HepG2 (cell line): ENCODE measurements at regions not wholly inside any gene's neighbourhood (a gene's known extent, or its start where the extent isn't known, plus 50 kb on each side); places are given as distances from the start of the nearest gene placed in this dataset.

ENCODE experiments used
- ATAC-seq: fragments of 200-7000 bp; cut with Tn5 transposase; 3 replicates; pipeline ENCODE4 v1.9.1; 2020; ENCODE audit warnings: mild to moderate bottlenecking, moderate library complexity
- BruUV-seq: library from RNA; stranded (reverse); fragments of 400-500 nt; replicated peaks from 2 replicates; lab custom pipeline; 2021; lab: Mats Ljungman, UMichigan
- CTCF ChIA-PET: fragments of 300-600 bp; formaldehyde crosslinking; extraction: SDS; loops from one replicate; lab custom pipeline; 2021; ENCODE audit warnings: low total read pairs, inconsistent platforms, low intra/inter-chr PET ratio; lab: Yijun Ruan, JAX
- POLR2A ChIA-PET: fragments of 350-600 bp; sonication (Branson Sonifier 250); formaldehyde crosslinking; loops from one replicate; lab custom pipeline; 2020; ENCODE audit warnings: antibody characterized with exemption, inconsistent platforms; lab: Yijun Ruan, JAX
- DNase-seq: peaks from one replicate; pipeline ENCODE4 v3.0.0-alpha.2; 2015; ENCODE audit warnings: low spot score
- FAIRE-seq: peaks from 3 replicates; lab custom pipeline; 2011; peaks lifted over from hg19 to GRCh38; lab: Jason Lieb, UNC
- H2AFZ ChIP-seq: one replicate; pipeline ENCODE4 v1.6.1; 2011; ENCODE audit warnings: low read length, inconsistent platforms
- H3K27ac ChIP-seq: fragments of 300-600 bp; 3 replicates; pipeline ENCODE4 v1.8.0; 2011; ENCODE audit warnings: mixed run types, mild to moderate bottlenecking, mixed read lengths, low read length, inconsistent platforms; ENCODE audit not compliant: insufficient read depth; ENCODE audit errors: extremely low read length
- H3K27me3 ChIP-seq, 2 experiments: fragments of 200-600 bp in 1 of 2; 2 replicates in 1 of 2; 3 replicates in 1 of 2; pipeline versions ENCODE4 v1.6.0 to v1.8.0; 2011; ENCODE audit warnings: low read length in 2 of 2, mild to moderate bottlenecking in 2 of 2, moderate library complexity in 2 of 2, inconsistent platforms in 1 of 2; ENCODE audit not compliant: insufficient read depth in 2 of 2, control insufficient read depth in 1 of 2
- H3K36me3 ChIP-seq, 2 experiments: fragments of 200-600 bp in 1 of 2; replicated peaks in 1 of 2; 2 replicates in 1 of 2; 3 replicates in 1 of 2; pipeline versions ENCODE4 v1.5.1 to v1.8.0; 2011; ENCODE audit warnings: low read length in 2 of 2, inconsistent platforms in 1 of 2; ENCODE audit not compliant: insufficient read depth in 2 of 2, control insufficient read depth in 1 of 2
- H3K4me1 ChIP-seq: 2 replicates; pipeline ENCODE4 v1.5.1; 2012; ENCODE audit warnings: low read length, inconsistent platforms; ENCODE audit not compliant: insufficient read depth
- H3K4me2 ChIP-seq: 2 replicates; pipeline ENCODE4 v1.6.0; 2011; ENCODE audit warnings: low read depth, low read length, inconsistent platforms
- H3K4me3 ChIP-seq, 3 experiments: fragments of 200-600 bp in 1 of 3; sonication (generic), shearing (Covaris generic) in 1 of 3; replicated peaks in 1 of 3; 2 replicates each; pipeline ENCODE4 v1.5.1; 2011 to 2016; ENCODE audit warnings: low read length in 3 of 3, inconsistent platforms in 2 of 3, low read depth in 2 of 3, mild to moderate bottlenecking in 2 of 3, control low read depth in 1 of 3, mixed read lengths in 1 of 3; ENCODE audit not compliant: insufficient read depth in 1 of 3
- H3K79me2 ChIP-seq: one replicate; pipeline ENCODE4 v1.6.1; 2011; ENCODE audit warnings: low read length, inconsistent platforms; ENCODE audit not compliant: insufficient read depth
- H3K9ac ChIP-seq: 2 replicates; pipeline ENCODE4 v1.6.0; 2011; ENCODE audit warnings: mild to moderate bottlenecking, low read depth, low read length, inconsistent platforms; ENCODE audit not compliant: insufficient read depth
- H3K9me3 ChIP-seq: 2 replicates; pipeline ENCODE4 v1.5.1; 2012; ENCODE audit warnings: mild to moderate bottlenecking, low read length
- H4K20me1 ChIP-seq: 2 replicates; pipeline ENCODE4 v1.6.0; 2011; ENCODE audit warnings: inconsistent platforms, mild to moderate bottlenecking, low read length, moderate library complexity; ENCODE audit not compliant: insufficient read depth
- ARHGAP35 ChIP-seq: sonication (generic); formaldehyde crosslinking; IDR thresholded peaks from 2 replicates; pipeline ENCODE4 v1.9.0; 2022; ENCODE audit warnings: mild to moderate bottlenecking, inconsistent platforms, moderate library complexity, missing genetic modification reagents, borderline replicate concordance
- ATAD3A ChIP-seq: sonication (generic); formaldehyde crosslinking; IDR thresholded peaks from 2 replicates; pipeline ENCODE4 v1.4.0; 2020; ENCODE audit warnings: missing genetic modification reagents
- BORCS8-MEF2B ChIP-seq: sonication (generic); formaldehyde crosslinking; IDR thresholded peaks from 2 replicates; pipeline ENCODE4 v1.8.0; 2022; ENCODE audit warnings: mild to moderate bottlenecking, missing genetic modification reagents
- DMAP1 ChIP-seq: IDR thresholded peaks from 2 replicates; pipeline ENCODE4 v1.6.1; 2016
- FLYWCH1 ChIP-seq: sonication (generic); formaldehyde crosslinking; IDR thresholded peaks from 2 replicates; pipeline ENCODE4 v1.8.1; 2023; ENCODE audit warnings: mild to moderate bottlenecking, missing genetic modification reagents
- IKZF4 ChIP-seq: sonication (generic); formaldehyde crosslinking; IDR thresholded peaks from 2 replicates; pipeline ENCODE4 v1.5.1; 2020; ENCODE audit warnings: borderline replicate concordance, mild to moderate bottlenecking, low read depth, missing genetic modification reagents; ENCODE audit errors: not compliant biosample characterization
- ISX ChIP-seq: sonication (generic); formaldehyde crosslinking; conservative IDR thresholded peaks from 2 replicates; pipeline ENCODE4 v1.5.0; 2020; ENCODE audit warnings: missing genetic modification reagents
- ZFP1 ChIP-seq: IDR thresholded peaks from 2 replicates; pipeline ENCODE4 v1.6.1; 2016
- ZNF3 ChIP-seq: IDR thresholded peaks from 2 replicates; pipeline ENCODE4 v1.7.0; 2017; ENCODE audit warnings: inconsistent platforms
- ZNF350 ChIP-seq: sonication (generic); formaldehyde crosslinking; IDR thresholded peaks from 2 replicates; pipeline ENCODE4 v1.4.0; 2020; ENCODE audit warnings: mild to moderate bottlenecking, low read depth, missing genetic modification reagents, borderline replicate concordance
- ZNF746 ChIP-seq: sonication (generic); formaldehyde crosslinking; IDR thresholded peaks from 2 replicates; pipeline ENCODE4 v1.8.0; 2022; ENCODE audit warnings: mild to moderate bottlenecking, missing genetic modification reagents
- WGBS: methylation state at CpG from one replicate; pipeline ENCODE4 v1.1.6; 2017; ENCODE audit warnings: low lambda C conversion rate; 5-methylcytosine and 5-hydroxymethylcytosine counted together
- in situ Hi-C: cut with HindIII; loops from 2 replicates; pipeline ENCODE4 v1.10.0; 2017; ENCODE audit warnings: low pct_unique_long_range_greater_than_20kb; ENCODE audit not compliant: extremely low pct_ligation_motif_present
- intact Hi-C: fragments of 100-400 bp; cut with micrococcal nuclease; formaldehyde crosslinking; loops from one replicate; pipeline ENCODE4 v1.10.0; 2022; ENCODE audit not compliant: unreplicated experiment
- TF ChIP-seq, protein P1 (sequence below): sonication (generic); formaldehyde crosslinking; IDR thresholded peaks from 2 replicates; pipeline ENCODE4 v1.9.0; 2021; ENCODE audit warnings: missing genetic modification reagents, mild to moderate bottlenecking, borderline replicate concordance
- TF ChIP-seq, protein P2 (sequence below): sonication (generic); formaldehyde crosslinking; IDR thresholded peaks from 2 replicates; pipeline ENCODE4 v1.4.0; 2020; ENCODE audit warnings: missing genetic modification reagents, borderline replicate concordance
- TF ChIP-seq, protein P3 (sequence below): sonication (generic); formaldehyde crosslinking; IDR thresholded peaks from 2 replicates; pipeline ENCODE4 v1.4.0; 2020; ENCODE audit warnings: mild to moderate bottlenecking, missing genetic modification reagents
- TF ChIP-seq, protein P4 (sequence below): sonication (generic); formaldehyde crosslinking; IDR thresholded peaks from 2 replicates; pipeline ENCODE4 v1.5.1; 2020; ENCODE audit warnings: missing genetic modification reagents, mild to moderate bottlenecking, borderline replicate concordance
- TF ChIP-seq, protein P5 (sequence below): sonication (generic); formaldehyde crosslinking; IDR thresholded peaks from 2 replicates; pipeline ENCODE4 v1.4.0; 2020; ENCODE audit warnings: missing genetic modification reagents

DNA sequence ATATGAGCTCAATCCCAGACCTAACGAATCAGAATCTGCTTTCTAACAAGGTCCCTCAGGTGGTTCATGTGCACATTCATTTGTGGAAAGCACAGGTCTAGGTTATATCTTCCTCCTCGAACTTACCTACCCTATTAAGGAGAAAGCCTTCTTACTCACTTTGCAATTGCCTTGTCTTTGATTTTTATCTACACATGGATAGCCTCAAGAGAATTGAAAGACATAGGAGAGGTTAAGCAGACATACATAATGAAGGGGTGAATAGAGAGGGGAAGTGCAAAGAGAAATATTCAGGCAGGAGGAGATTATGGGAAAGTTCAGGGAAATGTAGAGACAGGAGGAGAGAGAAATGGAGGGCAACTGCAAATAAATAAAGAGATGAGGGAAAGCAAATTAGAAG is 422.9 kb upstream of the ADAMTS9 start:
- TF ChIP-seq ZNF3 (CRISPR knock-in tag) (no peak), DMAP1 (no peak), ATAD3A (CRISPR knock-in tag) (no peak), FLYWCH1 (CRISPR knock-in tag) (no peak), ISX (no peak), ARHGAP35 (no peak), IKZF4 (CRISPR knock-in tag) (no peak), ZNF746 (CRISPR knock-in tag) (no peak), ZFP1 (no peak), BORCS8-MEF2B (CRISPR knock-in tag) (no peak), ZNF350 (CRISPR knock-in tag) (no peak)
- TF ChIP-seq, protein P1, sequence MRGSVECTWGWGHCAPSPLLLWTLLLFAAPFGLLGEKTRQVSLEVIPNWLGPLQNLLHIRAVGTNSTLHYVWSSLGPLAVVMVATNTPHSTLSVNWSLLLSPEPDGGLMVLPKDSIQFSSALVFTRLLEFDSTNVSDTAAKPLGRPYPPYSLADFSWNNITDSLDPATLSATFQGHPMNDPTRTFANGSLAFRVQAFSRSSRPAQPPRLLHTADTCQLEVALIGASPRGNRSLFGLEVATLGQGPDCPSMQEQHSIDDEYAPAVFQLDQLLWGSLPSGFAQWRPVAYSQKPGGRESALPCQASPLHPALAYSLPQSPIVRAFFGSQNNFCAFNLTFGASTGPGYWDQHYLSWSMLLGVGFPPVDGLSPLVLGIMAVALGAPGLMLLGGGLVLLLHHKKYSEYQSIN (CRISPR knock-in tag): no peak
- TF ChIP-seq, protein P2, sequence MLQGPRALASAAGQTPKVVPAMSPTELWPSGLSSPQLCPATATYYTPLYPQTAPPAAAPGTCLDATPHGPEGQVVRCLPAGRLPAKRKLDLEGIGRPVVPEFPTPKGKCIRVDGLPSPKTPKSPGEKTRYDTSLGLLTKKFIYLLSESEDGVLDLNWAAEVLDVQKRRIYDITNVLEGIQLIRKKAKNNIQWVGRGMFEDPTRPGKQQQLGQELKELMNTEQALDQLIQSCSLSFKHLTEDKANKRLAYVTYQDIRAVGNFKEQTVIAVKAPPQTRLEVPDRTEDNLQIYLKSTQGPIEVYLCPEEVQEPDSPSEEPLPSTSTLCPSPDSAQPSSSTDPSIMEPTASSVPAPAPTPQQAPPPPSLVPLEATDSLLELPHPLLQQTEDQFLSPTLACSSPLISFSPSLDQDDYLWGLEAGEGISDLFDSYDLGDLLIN (CRISPR knock-in tag): no peak
- TF ChIP-seq, protein P3, sequence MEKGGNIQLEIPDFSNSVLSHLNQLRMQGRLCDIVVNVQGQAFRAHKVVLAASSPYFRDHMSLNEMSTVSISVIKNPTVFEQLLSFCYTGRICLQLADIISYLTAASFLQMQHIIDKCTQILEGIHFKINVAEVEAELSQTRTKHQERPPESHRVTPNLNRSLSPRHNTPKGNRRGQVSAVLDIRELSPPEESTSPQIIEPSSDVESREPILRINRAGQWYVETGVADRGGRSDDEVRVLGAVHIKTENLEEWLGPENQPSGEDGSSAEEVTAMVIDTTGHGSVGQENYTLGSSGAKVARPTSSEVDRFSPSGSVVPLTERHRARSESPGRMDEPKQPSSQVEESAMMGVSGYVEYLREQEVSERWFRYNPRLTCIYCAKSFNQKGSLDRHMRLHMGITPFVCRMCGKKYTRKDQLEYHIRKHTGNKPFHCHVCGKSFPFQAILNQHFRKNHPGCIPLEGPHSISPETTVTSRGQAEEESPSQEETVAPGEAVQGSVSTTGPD: no peak
- TF ChIP-seq, protein P4, sequence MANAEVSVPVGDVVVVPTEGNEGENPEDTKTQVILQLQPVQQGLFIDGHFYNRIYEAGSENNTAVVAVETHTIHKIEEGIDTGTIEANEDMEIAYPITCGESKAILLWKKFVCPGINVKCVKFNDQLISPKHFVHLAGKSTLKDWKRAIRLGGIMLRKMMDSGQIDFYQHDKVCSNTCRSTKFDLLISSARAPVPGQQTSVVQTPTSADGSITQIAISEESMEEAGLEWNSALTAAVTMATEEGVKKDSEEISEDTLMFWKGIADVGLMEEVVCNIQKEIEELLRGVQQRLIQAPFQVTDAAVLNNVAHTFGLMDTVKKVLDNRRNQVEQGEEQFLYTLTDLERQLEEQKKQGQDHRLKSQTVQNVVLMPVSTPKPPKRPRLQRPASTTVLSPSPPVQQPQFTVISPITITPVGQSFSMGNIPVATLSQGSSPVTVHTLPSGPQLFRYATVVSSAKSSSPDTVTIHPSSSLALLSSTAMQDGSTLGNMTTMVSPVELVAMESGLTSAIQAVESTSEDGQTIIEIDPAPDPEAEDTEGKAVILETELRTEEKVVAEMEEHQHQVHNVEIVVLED (CRISPR knock-in tag): no peak
- TF ChIP-seq, protein P5, sequence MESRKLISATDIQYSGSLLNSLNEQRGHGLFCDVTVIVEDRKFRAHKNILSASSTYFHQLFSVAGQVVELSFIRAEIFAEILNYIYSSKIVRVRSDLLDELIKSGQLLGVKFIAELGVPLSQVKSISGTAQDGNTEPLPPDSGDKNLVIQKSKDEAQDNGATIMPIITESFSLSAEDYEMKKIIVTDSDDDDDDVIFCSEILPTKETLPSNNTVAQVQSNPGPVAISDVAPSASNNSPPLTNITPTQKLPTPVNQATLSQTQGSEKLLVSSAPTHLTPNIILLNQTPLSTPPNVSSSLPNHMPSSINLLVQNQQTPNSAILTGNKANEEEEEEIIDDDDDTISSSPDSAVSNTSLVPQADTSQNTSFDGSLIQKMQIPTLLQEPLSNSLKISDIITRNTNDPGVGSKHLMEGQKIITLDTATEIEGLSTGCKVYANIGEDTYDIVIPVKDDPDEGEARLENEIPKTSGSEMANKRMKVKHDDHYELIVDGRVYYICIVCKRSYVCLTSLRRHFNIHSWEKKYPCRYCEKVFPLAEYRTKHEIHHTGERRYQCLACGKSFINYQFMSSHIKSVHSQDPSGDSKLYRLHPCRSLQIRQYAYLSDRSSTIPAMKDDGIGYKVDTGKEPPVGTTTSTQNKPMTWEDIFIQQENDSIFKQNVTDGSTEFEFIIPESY: no peak
- POLR2A ChIA-PET: no interaction called here
- FAIRE-seq (no peak), DNase-seq (no peak), ATAC-seq (no peak)
- Histone ChIP-seq H3K4me3 (no peak overlapping the region), H3K4me1 (no peaks in the 10 kb centered on the region), H3K9ac (no peak overlapping the region), H4K20me1 (no peaks in the 10 kb centered on the region), H3K4me2 (no peak overlapping the region), H3K9me3 (no peaks in the 10 kb centered on the region), H3K27me3 (no peaks in the 10 kb centered on the region; a peak in 1 of 5 replicates), H2AFZ (no peak overlapping the region), H3K36me3 (no peaks in the 10 kb centered on the region), H3K27ac (no peak overlapping the region), H3K79me2 (no peaks in the 10 kb centered on the region)
- BruUV-seq: no TSS peak
- intact Hi-C loops (no loop called here), in situ Hi-C loops (no loop called here)
- WGBS: 0% methylated on average over 2 of the region's 2 CpGs
- CTCF ChIA-PET: no interaction called here
